LNCAP (cell line): ENCODE measurements at regions not wholly inside any gene's neighbourhood (a gene's known extent, or its start where the extent isn't known, plus 50 kb on each side); places are given as distances from the start of the nearest gene placed in this dataset.

Experiments used
- CTCF ChIP-seq: fragments of 450-650 bp; IDR thresholded peaks from 2 replicates; pipeline ENCODE4 v1.5.1; 2017; ENCODE audit warnings: mild to moderate bottlenecking

GRCh38 chr9:118561051-118561450, 808.2 kb downstream of the BRINP1 start:
- no peak for TF ChIP-seq CTCF

GRCh38 chr9:118563677-118564076, 805.6 kb downstream of the BRINP1 start:
- no peak for TF ChIP-seq CTCF

- no peak for TF ChIP-seq CTCF
Observed at GRCh38 chr9:118567861-118568260, 801.4 kb downstream of the BRINP1 start.

GRCh38 chr9:118568704-118569103, 800.5 kb downstream of the BRINP1 start:
- TF ChIP-seq CTCF, result no peak

GRCh38 chr9:118569148-118569547, 800.1 kb downstream of the BRINP1 start:
- no peak for TF ChIP-seq CTCF

GRCh38 chr9:118570066-118570465, 799.2 kb downstream of the BRINP1 start:
- TF ChIP-seq CTCF, result no peak

GRCh38 chr9:118575341-118576070, 793.7 kb downstream of the BRINP1 start:
- no peak for TF ChIP-seq CTCF

GRCh38 chr9:118577121-118577520, 792.1 kb downstream of the BRINP1 start:
- TF ChIP-seq CTCF, result no peak
